Tibial nerve (tissue), 4 donors: ENCODE measurements at regions not wholly inside any gene's neighbourhood (a gene's known extent, or its start where the extent isn't known, plus 50 kb on each side); places are given as distances from the start of the nearest gene placed in this dataset.

Source experiments
- CTCF ChIP-seq, 5 experiments: fragments of 200-600 bp in 3 of 5; fragments of 450-650 bp in 2 of 5; sonication (generic) in 3 of 5; IDR thresholded peaks; one replicate each; pipeline ENCODE4 v1.5.1; 2016 to 2019; ENCODE audit warnings: antibody characterized with exemption in 5 of 5, mild to moderate bottlenecking in 3 of 5, moderate library complexity in 2 of 5
- EP300 ChIP-seq, 2 donors: sonication (generic); formaldehyde crosslinking; IDR thresholded peaks; one replicate each; pipeline ENCODE4 v1.6.1; 2017; ENCODE audit warnings: antibody characterized with exemption in 2 of 2, mild to moderate bottlenecking in 1 of 2
- POLR2A ChIP-seq, 2 donors: fragments of 450-650 bp; IDR thresholded peaks; one replicate each; pipeline ENCODE4 v1.6.1; 2017; ENCODE audit warnings: antibody characterized with exemption in 2 of 2, mild to moderate bottlenecking in 2 of 2, moderate library complexity in 2 of 2

GRCh38 chr3:194828116-194828515 lies 142.4 kb downstream of the FAM43A start:
- TF ChIP-seq CTCF (IDR thresholded peaks at IDR 0.05), result no peak
- TF ChIP-seq POLR2A (IDR thresholded peaks at IDR 0.05), result no peak
- no peak for TF ChIP-seq EP300 (IDR thresholded peaks at IDR 0.05)
